ENCODE measurements at regions not wholly inside any gene's neighbourhood (a gene's known extent, or its start where the extent isn't known, plus 50 kb on each side); places are given as distances from the start of the nearest gene placed in this dataset.

- Histone ChIP-seq H3K9me3 (replicated peaks) (no peaks in the 10 kb centered on the region), H3K4me3 (no peak overlapping the region), H3K4me1 (replicated peaks) (peaks cover 15% of the 10 kb centered on the region), H3K27ac (no peak overlapping the region), H3K36me3 (no peaks in the 10 kb centered on the region), H3K27me3 (replicated peaks) (no peaks in the 10 kb centered on the region)
- DNase-seq (ENCODE audit: low read depth in 1 of 2, low spot score in 2 of 2), result peak in 1 of 2 experiments; percentile 24
These were observed 102.4 kb upstream of the LRIG1 start for GRCh38 chr3:66603151-66603611.

DNA sequence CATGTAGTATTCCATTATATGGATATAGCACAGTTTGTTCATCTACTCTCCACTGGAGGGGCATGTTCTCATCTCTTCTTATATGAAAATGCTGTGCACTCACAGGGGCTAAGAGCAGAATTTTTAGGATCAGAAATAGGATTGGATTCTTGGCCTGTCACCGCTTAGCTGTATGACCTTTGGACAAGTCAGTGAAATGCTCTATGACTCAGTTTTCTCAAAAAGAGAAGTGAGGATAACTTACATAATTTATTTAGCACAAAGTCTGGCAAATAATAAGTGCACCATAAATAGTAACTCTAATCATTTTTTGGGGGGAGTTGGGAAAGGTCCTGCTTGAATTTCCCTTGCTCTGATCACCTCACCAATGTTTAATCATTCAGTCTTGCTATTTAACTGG, 103.7 kb upstream of the LRIG1 start:
- no peak overlapping the region for H3K27ac ChIP-seq
- H3K4me1 ChIP-seq (replicated peaks), result peaks cover 14% of the 10 kb centered on the region
- DNase-seq (ENCODE audit: low read depth in 1 of 2, low spot score in 2 of 2), result no peak
- no peak overlapping the region for H3K4me3 ChIP-seq
- no peaks in the 10 kb centered on the region for H3K9me3 ChIP-seq (replicated peaks)
- no peaks in the 10 kb centered on the region for H3K36me3 ChIP-seq
- no peaks in the 10 kb centered on the region for H3K27me3 ChIP-seq (replicated peaks)

DNA sequence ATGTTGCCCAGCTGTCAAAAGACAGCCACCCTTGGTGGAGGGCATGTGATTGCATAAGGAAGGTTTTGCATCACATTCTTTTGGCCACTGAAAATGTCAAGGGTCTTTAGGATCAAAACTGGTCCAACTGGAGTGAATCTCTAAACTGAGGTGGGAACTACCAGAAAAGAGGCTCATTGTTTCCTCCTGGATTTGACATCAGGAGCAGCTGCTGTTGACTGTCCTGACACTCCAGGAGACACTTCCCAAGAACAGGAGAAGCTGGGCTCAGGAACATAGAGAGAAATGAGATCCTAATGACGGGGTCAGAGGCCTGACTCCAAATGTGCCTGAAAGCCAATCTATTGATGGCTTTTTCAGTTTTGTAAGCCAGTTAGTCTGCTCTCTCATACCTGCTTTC, 105.3 kb upstream of the LRIG1 start:
- no peaks in the 10 kb centered on the region for H3K9me3 ChIP-seq (replicated peaks)
- peaks cover 21% of the 10 kb centered on the region for H3K4me1 ChIP-seq (replicated peaks)
- no peak overlapping the region for H3K4me3 ChIP-seq
- no peak for DNase-seq (ENCODE audit: low read depth in 1 of 2, low spot score in 2 of 2)
- H3K36me3 ChIP-seq, result no peaks in the 10 kb centered on the region
- H3K27me3 ChIP-seq (replicated peaks), result no peaks in the 10 kb centered on the region
- H3K27ac ChIP-seq, result no peak overlapping the region

- Histone ChIP-seq H3K36me3 (no peaks in the 10 kb centered on the region), H3K27ac (no peak overlapping the region), H3K27me3 (replicated peaks) (no peaks in the 10 kb centered on the region), H3K9me3 (replicated peaks) (no peaks in the 10 kb centered on the region), H3K4me1 (replicated peaks) (peaks cover 21% of the 10 kb centered on the region), H3K4me3 (no peak overlapping the region)
- DNase-seq (ENCODE audit: low read depth in 1 of 2, low spot score in 2 of 2), result no peak
These were observed 106.0 kb upstream of the LRIG1 start for GRCh38 chr3:66606868-66607267.

GRCh38 chr3:66609660-66610561, 109.1 kb upstream of the LRIG1 start:
- peaks cover 8% of the 10 kb centered on the region for H3K4me1 ChIP-seq (replicated peaks)

DNA sequence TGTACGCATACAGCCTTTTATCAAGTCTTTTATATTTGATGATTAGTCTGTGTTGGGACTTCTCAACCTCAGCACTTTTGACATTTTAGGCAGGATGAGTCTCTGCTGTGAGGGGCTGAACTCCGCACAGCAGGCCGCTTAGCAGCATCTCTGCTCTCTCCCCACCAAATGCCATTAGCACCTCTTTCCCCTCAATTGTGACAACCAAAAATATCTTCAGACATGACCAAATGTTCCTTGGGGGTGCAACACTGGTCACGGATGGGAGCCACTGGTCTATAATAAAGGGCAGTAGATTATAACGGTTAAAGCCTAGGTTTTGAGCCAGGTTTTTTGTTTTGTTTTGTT, 109.7 kb upstream of the LRIG1 start:
- Histone ChIP-seq H3K9me3 (replicated peaks) (no peaks in the 10 kb centered on the region), H3K36me3 (no peaks in the 10 kb centered on the region), H3K4me3 (no peak overlapping the region), H3K27me3 (replicated peaks) (no peaks in the 10 kb centered on the region), H3K27ac (no peak overlapping the region), H3K4me1 (replicated peaks) (peaks cover 8% of the 10 kb centered on the region)
- no peak for DNase-seq (ENCODE audit: low read depth in 1 of 2, low spot score in 2 of 2)

More at GRCh38 chr3:66609660-66610561, 109.1 kb upstream of the LRIG1 start:
- DNase-seq (ENCODE audit: low read depth in 1 of 2, low spot score in 2 of 2), result peak; percentile 47 to 54
- Histone ChIP-seq H3K27me3 (replicated peaks) (no peaks in the 10 kb centered on the region), H3K27ac (no peak overlapping the region), H3K9me3 (replicated peaks) (no peaks in the 10 kb centered on the region), H3K36me3 (no peaks in the 10 kb centered on the region), H3K4me3 (no peak overlapping the region)

DNA sequence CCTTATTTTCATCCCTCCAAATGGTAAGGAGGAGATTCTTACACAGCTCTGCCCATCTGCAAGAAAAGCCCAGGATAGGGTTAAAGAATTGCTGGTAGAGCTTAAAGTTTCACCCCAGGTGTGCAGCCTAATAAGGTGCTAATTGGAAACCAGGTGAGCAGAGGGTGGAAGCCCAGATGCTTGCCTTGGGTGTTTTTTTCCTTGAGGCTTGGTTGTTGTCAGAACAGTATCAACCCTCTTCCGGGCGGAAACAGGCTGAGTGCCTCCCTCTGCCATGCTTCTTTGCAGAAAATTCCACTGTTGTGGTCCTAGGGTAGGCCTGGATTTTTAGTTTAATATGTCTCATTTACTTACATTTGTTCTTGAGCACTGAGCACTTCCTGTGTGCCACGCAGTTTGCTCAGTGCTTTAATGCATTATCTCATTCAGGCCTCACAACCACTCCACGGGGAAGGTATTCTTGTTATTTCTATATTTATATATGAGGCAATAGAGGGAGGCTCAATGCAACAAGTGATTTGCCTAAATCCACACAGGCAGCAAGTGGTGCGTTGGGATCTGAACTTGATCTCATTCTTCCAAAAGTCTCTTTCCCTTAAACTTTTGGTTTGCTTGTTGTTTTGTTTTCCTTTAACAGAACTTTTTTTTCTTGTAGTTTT, 115.0 kb upstream of the LRIG1 start:
- DNase-seq (ENCODE audit: low read depth in 1 of 2, low spot score in 2 of 2), result no peak
- Histone ChIP-seq H3K27me3 (replicated peaks) (no peaks in the 10 kb centered on the region), H3K27ac (no peak overlapping the region)

GRCh38 chr3:66617351-66617750, 116.5 kb upstream of the LRIG1 start:
- Histone ChIP-seq H3K27me3 (replicated peaks) (no peaks in the 10 kb centered on the region), H3K4me1 (replicated peaks) (peaks cover 5% of the 10 kb centered on the region), H3K27ac (no peak overlapping the region), H3K9me3 (replicated peaks) (no peaks in the 10 kb centered on the region), H3K4me3 (no peak overlapping the region), H3K36me3 (no peaks in the 10 kb centered on the region)
- no peak for DNase-seq (ENCODE audit: low read depth in 1 of 2, low spot score in 2 of 2)

More for the DNA sequence above, 115.0 kb upstream of the LRIG1 start:
- H3K4me3 ChIP-seq, result no peak overlapping the region
- H3K9me3 ChIP-seq (replicated peaks), result no peaks in the 10 kb centered on the region
- H3K4me1 ChIP-seq (replicated peaks), result peaks cover 5% of the 10 kb centered on the region
- no peaks in the 10 kb centered on the region for H3K36me3 ChIP-seq

DNA sequence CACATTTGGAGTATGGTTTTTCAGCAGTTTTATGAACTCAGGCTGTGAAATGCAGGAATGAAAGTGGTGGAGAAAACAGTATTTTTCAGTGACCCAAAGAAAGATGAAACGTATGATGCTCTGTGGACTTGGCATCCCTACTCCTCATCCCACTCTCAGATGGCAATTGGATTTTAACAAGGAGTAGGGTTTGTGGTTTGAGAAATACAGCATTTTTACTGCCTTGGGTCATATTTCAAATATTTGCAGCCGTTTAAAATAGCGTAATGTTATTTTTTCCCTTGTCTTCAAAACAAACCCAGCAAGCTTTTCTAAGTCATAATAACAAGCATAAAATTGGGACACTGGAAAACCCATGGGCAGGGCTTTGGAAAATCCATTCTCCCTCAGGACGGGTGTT, 117.2 kb upstream of the LRIG1 start:
- Histone ChIP-seq H3K9me3 (replicated peaks) (no peaks in the 10 kb centered on the region), H3K36me3 (no peaks in the 10 kb centered on the region), H3K27ac (0 out of 2 replicates have a peak overlapping the region, but pooled peaks have one; percentile 14), H3K27me3 (replicated peaks) (no peaks in the 10 kb centered on the region), H3K4me1 (replicated peaks) (peaks cover 5% of the 10 kb centered on the region), H3K4me3 (no peak overlapping the region)
- no peak for DNase-seq (ENCODE audit: low read depth in 1 of 2, low spot score in 2 of 2)

DNA sequence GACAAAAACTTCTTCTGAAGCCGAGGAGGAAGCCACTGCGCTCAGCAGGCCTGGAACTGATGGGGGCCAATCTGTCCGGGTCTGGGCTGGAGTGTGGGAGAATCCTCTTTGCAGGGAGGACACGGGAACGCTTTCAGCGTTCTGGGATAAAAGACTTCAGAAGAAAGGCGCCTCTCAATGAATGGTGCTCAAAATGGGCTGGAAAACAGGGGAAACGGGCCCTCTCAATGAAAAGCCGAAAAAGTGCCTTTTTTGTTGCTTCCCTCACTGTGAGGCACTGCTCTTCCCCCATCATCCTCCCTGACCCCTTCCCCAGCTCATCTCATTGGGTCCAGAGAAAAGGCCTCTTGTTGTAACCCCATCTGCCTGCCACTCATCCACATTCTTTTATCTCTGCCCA, 119.5 kb upstream of the LRIG1 start:
- no peak for DNase-seq (ENCODE audit: low read depth in 1 of 2, low spot score in 2 of 2)
- Histone ChIP-seq H3K4me1 (replicated peaks) (peaks cover 5% of the 10 kb centered on the region), H3K36me3 (no peaks in the 10 kb centered on the region)

GRCh38 chr3:66622756-66623457, 122.1 kb upstream of the LRIG1 start:
- Histone ChIP-seq H3K4me3 (no peak overlapping the region), H3K9me3 (replicated peaks) (no peaks in the 10 kb centered on the region), H3K27me3 (replicated peaks) (no peaks in the 10 kb centered on the region), H3K4me1 (replicated peaks) (peaks cover 2% of the 10 kb centered on the region), H3K36me3 (no peaks in the 10 kb centered on the region), H3K27ac (no peak overlapping the region)
- no peak for DNase-seq (ENCODE audit: low read depth in 1 of 2, low spot score in 2 of 2)

More for the DNA sequence above, 119.5 kb upstream of the LRIG1 start:
- H3K27ac ChIP-seq, result no peak overlapping the region
- H3K9me3 ChIP-seq (replicated peaks), result no peaks in the 10 kb centered on the region
- H3K4me3 ChIP-seq, result no peak overlapping the region
- no peaks in the 10 kb centered on the region for H3K27me3 ChIP-seq (replicated peaks)

GRCh38 chr3:66625505-66626216, 124.8 kb upstream of the LRIG1 start:
- no peak for DNase-seq (ENCODE audit: low read depth in 1 of 2, low spot score in 2 of 2)
- Histone ChIP-seq H3K27me3 (replicated peaks) (no peaks in the 10 kb centered on the region), H3K4me1 (replicated peaks) (no peaks in the 10 kb centered on the region), H3K36me3 (no peaks in the 10 kb centered on the region), H3K27ac (no peak overlapping the region), H3K9me3 (replicated peaks) (no peaks in the 10 kb centered on the region), H3K4me3 (no peak overlapping the region)

GRCh38 chr3:66629150-66629981, 128.5 kb upstream of the LRIG1 start:
- H3K4me1 ChIP-seq (replicated peaks), result no peaks in the 10 kb centered on the region
- H3K36me3 ChIP-seq, result no peaks in the 10 kb centered on the region
- H3K4me3 ChIP-seq, result no peak overlapping the region
- no peak for DNase-seq (ENCODE audit: low read depth in 1 of 2, low spot score in 2 of 2)
- H3K9me3 ChIP-seq (replicated peaks), result no peaks in the 10 kb centered on the region
- no peak overlapping the region for H3K27ac ChIP-seq
- no peaks in the 10 kb centered on the region for H3K27me3 ChIP-seq (replicated peaks)

Data from SJSA1 (cell line).